GM19043 (cell line): ENCODE measurements at regions not wholly inside any gene's neighbourhood (a gene's known extent, or its start where the extent isn't known, plus 50 kb on each side); places are given as distances from the start of the nearest gene placed in this dataset.

ENCODE experiments used
- ATAC-seq: cut with Tn5 transposase; IDR thresholded peaks from one replicate; pipeline ENCODE4 v1.9.1; 2021; ENCODE audit warnings: low read depth; ENCODE audit not compliant: unreplicated experiment

- ATAC-seq = no peak
Observed at GRCh38 chr3:176799675-176800074, 397.6 kb downstream of the TBL1XR1 start.

DNA sequence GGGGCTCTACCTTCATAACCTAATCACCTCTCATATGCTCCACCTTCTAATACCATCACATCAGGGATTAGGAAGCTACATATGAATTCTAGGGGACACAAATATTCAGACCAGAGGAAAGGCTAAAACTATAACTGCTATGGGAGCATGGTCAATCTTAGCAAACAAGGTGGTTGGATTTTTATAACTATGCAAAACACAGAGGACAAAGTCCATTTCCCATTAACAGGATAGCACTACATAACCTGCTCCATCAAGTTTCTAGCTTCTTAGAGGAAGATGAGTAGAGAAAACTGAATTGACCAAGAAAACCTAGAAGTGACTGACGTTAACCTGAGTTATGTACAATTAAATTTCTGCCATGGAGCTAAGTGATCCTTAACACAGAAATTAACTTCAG is 398.6 kb downstream of the TBL1XR1 start:
- no peak for ATAC-seq

GRCh38 chr3:176796371-176796770 is 400.9 kb downstream of the TBL1XR1 start:
- ATAC-seq = no peak

DNA sequence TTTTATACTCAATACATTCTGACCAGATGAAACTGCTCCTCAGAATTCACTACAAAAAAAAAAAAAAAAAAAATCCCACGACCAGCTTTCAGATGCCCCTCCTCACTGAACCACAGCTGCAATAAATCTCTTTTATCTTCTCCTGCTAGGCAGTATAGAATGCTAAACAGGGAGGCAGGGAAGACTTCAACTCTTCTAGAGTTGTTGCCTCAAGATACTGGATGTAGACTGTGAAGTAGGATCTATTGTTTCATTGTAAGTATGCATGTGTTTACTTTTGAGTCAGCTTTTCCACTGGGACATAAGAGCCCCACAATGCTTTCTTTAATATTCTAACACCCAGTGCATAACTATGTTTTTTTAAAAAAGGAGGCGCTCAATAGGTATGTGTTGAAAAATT is 401.4 kb downstream of the TBL1XR1 start:
- no peak for ATAC-seq

- ATAC-seq = no peak
Observed at GRCh38 chr3:176794406-176794805, 402.9 kb downstream of the TBL1XR1 start.

DNA sequence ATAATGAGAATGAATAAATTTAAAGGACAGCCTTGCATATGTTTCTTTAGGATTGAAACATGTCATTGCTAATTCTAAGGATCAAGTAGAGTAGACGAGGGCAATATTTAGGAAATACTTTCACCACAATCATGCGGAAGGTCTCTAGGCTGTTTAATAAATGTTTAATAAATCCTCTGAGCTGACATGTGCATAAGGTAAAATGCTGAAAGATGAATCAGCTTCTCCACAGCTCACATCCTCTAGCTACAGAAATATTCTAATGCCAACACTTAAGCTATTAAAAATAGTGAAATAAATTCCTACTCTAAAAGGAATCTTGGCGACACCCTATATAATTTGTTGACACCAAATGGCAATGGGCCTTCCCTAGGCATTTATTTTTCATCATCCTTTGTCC is 407.3 kb downstream of the TBL1XR1 start:
- no peak for ATAC-seq

DNA sequence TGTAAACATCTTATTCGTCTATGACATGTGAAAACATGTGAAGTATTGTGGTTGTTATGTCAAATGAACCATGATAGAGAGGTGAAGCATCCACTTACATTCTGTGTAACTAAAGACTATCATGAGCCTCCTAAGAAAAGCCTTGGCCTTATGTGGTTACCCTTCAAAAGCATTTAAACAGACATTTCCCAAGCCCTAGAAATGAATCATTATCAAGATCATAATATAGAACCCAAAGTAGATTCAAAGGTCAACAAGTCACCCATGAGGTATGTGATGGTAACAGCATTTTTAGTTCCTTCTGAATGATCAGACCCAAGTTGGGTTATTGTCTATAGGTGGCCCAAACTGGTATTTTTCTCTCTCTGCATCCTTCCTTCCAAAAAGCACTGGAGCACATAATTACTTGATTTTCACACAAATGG is 408.0 kb downstream of the TBL1XR1 start:
- no peak for ATAC-seq

- no peak for ATAC-seq
Observed at GRCh38 chr3:176787506-176787905, 409.8 kb downstream of the TBL1XR1 start.

DNA sequence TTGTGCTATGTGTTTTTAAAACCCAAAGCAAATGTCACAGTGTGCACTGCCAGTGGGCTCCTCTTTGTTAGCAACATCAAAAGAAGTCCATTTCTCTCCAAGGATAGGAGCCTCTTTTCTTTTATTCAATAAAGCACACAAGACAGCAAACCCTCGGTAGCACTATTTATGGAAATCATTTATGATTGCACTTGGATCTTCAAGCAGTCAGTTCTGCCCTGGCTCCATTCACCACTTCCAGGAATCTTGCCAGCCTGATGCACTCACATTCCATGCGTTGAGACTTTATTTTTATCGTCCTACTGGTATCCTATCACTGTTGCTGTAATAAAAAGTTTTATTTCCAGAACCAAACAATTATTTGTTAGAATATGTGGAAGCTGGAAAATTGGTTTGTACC is 412.1 kb downstream of the TBL1XR1 start:
- no peak for ATAC-seq

GRCh38 chr3:176780766-176781165 is 416.5 kb downstream of the TBL1XR1 start:
- ATAC-seq = no peak

GRCh38 chr3:176776622-176777175 is 420.6 kb downstream of the TBL1XR1 start:
- no peak for ATAC-seq

DNA sequence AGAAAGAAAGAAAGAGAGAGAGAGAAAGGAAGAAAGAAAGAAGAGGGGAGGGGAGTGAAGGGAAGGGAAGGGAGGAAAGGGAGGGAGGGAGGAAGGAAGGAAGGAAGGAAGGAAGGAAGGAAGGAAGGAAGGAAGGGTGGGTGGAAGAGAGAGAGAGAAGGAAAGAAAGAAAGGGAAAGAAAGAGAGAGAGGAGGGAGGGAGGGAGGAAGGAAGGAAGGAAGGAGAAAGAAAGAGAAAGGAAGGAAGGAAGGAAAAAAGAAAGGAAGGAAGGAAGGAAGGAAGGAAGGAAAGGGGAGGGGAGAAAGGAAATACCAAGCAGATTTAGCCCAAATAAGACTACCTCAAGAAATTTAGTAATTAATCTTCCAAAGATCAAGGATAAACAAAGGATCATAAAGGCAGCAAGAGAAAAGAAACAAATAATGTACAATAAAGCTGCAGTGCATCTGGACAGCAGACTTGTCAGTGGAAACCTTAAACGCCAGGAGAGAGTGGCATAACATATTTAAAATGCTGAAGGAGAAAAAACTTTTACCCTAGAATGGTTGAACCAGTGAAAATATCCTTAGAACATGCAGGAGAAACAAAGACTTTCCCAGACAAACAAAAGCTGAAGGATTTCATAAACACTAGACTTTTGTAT is 427.6 kb downstream of the TBL1XR1 start:
- ATAC-seq = no peak

DNA sequence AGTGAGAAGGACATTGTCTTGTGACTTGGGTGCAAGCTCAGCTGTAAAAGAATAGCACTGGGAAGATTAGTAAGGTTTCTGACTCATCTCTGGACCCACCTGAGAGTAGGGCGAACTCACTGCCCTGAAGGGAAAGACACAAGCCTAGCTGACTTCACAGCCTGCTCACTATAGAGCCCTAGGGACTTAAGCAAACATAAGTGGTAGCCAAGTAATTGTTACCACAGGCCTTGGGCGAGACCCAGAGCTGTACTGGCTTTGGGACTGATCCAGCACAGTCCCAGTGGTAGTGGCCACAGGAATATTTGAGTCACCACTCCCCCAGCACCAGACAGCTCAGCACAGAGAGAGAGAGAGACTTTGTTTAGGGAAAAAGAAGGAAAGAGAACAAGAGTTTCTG is 429.9 kb downstream of the TBL1XR1 start:
- ATAC-seq = no peak

- no peak for ATAC-seq
Observed at GRCh38 chr3:176766862-176767261, 430.4 kb downstream of the TBL1XR1 start.

DNA sequence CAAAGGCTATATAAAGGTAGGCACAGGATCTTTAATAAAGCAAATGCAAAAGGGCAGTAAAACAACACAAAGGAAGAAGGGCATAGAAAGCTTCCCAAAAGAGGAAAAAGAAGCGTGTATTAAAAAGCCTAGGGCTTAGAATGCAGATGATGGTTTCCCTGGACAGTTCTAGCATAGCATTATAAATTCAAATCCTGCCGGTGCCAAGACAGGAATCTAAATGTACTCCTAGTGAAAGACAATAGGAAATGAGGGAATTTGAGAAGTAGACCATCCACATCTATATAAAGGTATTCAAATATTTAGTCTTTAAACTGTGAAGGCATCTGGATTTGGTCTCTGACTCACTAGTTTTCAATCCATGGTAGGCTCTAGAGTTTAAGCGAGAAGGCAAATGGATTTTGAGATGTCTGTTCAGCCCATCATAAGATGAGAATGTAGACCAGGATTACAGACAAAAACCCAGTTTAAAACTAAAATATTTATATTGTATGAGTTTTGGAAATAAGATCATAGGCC is 431.8 kb downstream of the TBL1XR1 start:
- no peak for ATAC-seq

GRCh38 chr3:176759815-176760506 is 437.3 kb downstream of the TBL1XR1 start:
- no peak for ATAC-seq

- no peak for ATAC-seq
Observed at GRCh38 chr3:176757429-176757828, 439.9 kb downstream of the TBL1XR1 start.

DNA sequence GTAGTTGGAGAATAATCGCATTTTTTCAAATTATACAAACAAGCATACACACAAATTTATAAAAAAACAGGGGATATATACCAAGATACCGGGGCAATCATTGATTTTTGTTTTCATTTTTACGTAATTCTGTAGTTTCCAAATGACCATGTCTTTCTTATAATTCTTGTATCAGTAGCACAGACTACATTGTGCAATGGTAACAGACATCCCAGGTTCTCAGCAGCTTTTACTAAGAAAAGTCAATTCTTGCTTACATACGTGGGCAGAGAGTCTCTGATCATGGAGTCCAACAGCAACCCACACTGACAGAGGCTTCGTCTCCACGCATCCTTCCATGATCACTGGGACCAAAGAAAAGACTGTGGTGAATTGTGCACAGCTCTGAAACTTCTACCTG is 441.3 kb downstream of the TBL1XR1 start:
- no peak for ATAC-seq

DNA sequence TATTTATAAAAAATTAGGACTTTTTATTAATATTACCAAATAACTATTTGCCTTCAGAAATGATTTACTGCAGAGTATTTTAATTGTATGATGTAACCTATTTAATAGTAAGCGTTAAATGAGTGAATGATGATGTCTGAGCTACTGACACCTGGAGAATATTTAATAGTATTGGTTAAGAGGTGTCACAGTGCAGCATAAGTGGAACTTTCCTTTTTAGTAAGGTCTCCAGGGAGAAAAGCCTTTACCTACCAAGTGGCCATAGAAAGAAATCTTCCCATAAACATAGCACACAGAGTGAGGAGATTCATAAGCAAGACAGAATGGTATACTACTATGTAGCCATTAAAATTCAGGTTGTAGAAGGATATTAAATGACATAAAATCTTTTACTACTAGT is 441.7 kb downstream of the TBL1XR1 start:
- ATAC-seq = no peak

- ATAC-seq = no peak
Observed at GRCh38 chr3:176741664-176742047, 455.6 kb downstream of the TBL1XR1 start.

DNA sequence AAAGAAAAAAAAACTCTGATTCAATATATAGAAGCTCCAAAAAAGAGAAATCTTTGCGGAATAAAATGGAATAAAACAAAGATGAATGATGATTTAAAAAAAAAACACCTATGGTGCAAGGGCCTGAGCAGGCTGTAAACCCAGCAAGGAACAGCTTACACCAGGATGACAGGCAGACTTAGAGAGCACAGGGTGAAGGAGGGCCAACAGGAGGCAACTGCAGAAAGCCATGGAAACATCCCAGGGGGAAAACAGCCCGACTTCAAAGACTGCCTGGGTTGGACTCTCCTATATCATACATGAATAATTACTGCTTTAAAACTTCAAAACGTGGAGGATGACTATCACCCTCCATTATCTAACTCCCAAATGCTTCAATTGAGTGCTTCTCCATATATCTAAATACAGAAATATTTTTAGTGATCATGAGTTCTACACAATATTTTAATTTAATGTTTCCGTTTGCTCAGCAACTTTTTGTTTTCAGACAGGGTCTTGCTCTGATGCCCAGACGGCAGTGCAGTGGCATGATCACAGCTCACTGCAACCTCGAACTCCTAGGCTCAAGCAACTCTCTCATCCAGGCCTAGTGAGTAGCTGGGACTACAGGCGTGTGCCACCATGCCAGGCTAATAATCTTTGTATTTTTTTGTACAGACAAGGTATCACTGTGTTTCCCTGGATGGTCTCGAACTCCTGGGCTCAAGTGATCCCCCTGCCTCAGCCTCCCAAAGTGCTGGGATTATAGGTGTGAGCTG is 456.2 kb downstream of the TBL1XR1 start:
- no peak for ATAC-seq
